Astrocyte (in vitro differentiated cells and primary cell): ENCODE measurements at regions not wholly inside any gene's neighbourhood (a gene's known extent, or its start where the extent isn't known, plus 50 kb on each side); places are given as distances from the start of the nearest gene placed in this dataset.

Experiments used
- DNase-seq: peaks from one replicate; pipeline ENCODE4 v3.0.0-alpha.2; 2010; ENCODE audit warnings: low read depth
- FAIRE-seq: peaks from 2 replicates; lab custom pipeline; 2011; peaks lifted over from hg19 to GRCh38; lab: Jason Lieb, UNC
- H2AFZ ChIP-seq: 2 replicates; pipeline ENCODE4 v1.6.0; 2012; ENCODE audit warnings: low read depth, low read length, inconsistent platforms
- H3K27ac ChIP-seq: 2 replicates; pipeline ENCODE4 v1.5.1; 2011; ENCODE audit warnings: low read depth, low read length, inconsistent platforms
- H3K27me3 ChIP-seq: 2 replicates; pipeline ENCODE4 v1.6.0; 2011; ENCODE audit warnings: low read length, inconsistent platforms; ENCODE audit not compliant: insufficient read depth
- H3K36me3 ChIP-seq: 2 replicates; pipeline ENCODE4 v1.5.1; 2011; ENCODE audit warnings: low read length, inconsistent platforms; ENCODE audit not compliant: insufficient read depth
- H3K4me1 ChIP-seq: 2 replicates; pipeline ENCODE4 v1.5.1; 2011; ENCODE audit warnings: low read length, inconsistent platforms; ENCODE audit not compliant: insufficient read depth
- H3K4me2 ChIP-seq: 2 replicates; pipeline ENCODE4 v1.6.0; 2012; ENCODE audit warnings: low read length, inconsistent platforms
- H3K4me3 ChIP-seq: 2 replicates; pipeline ENCODE4 v1.5.1; 2011; ENCODE audit warnings: low read depth, mild to moderate bottlenecking, low read length, inconsistent platforms; ENCODE audit not compliant: insufficient read depth
- H3K79me2 ChIP-seq: 2 replicates; pipeline ENCODE4 v1.6.0; 2012; ENCODE audit warnings: mild to moderate bottlenecking, low read length, inconsistent platforms; ENCODE audit not compliant: insufficient read depth
- H3K9ac ChIP-seq: 2 replicates; pipeline ENCODE4 v1.6.0; 2012; ENCODE audit warnings: mild to moderate bottlenecking, low read length, inconsistent platforms
- H3K9me3 ChIP-seq: 2 replicates; pipeline ENCODE4 v1.5.1; 2012; ENCODE audit warnings: low read depth, mild to moderate bottlenecking, low read length, inconsistent platforms; ENCODE audit not compliant: insufficient read depth
- H4K20me1 ChIP-seq: 2 replicates; pipeline ENCODE4 v1.6.0; 2012; ENCODE audit warnings: low read length, inconsistent platforms; ENCODE audit not compliant: insufficient read depth
- H3K27ac Mint-ChIP-seq: one replicate; pipeline ENCODE4 v1.8.0; 2021; ENCODE audit warnings: mild to moderate bottlenecking, mixed read lengths; ENCODE audit not compliant: unreplicated experiment
- H3K27me3 Mint-ChIP-seq: one replicate; pipeline ENCODE4 v1.8.0; 2021; ENCODE audit warnings: low read depth, mixed read lengths; ENCODE audit not compliant: unreplicated experiment
- H3K36me3 Mint-ChIP-seq: one replicate; pipeline ENCODE4 v1.8.0; 2021; ENCODE audit warnings: low read depth, mixed read lengths; ENCODE audit not compliant: unreplicated experiment
- H3K4me1 Mint-ChIP-seq: one replicate; pipeline ENCODE4 v1.8.0; 2021; ENCODE audit warnings: low read depth, mixed read lengths; ENCODE audit not compliant: unreplicated experiment
- H3K4me3 Mint-ChIP-seq: one replicate; pipeline ENCODE4 v1.8.0; 2021; ENCODE audit warnings: mild to moderate bottlenecking, moderate library complexity, mixed read lengths; ENCODE audit not compliant: unreplicated experiment
- H3K9me3 Mint-ChIP-seq: one replicate; pipeline ENCODE4 v1.8.0; 2021; ENCODE audit warnings: mild to moderate bottlenecking, mixed read lengths; ENCODE audit not compliant: unreplicated experiment
- EZH2 ChIP-seq: IDR thresholded peaks from 2 replicates; pipeline ENCODE4 v1.6.1; 2012; ENCODE audit warnings: mild to moderate bottlenecking, low read length, inconsistent platforms; ENCODE audit not compliant: insufficient read depth
- TF ChIP-seq, protein P1 (sequence below): IDR thresholded peaks from 2 replicates; pipeline ENCODE4 v1.5.1; 2011; ENCODE audit warnings: low read depth, mild to moderate bottlenecking, inconsistent platforms, low read length, moderate library complexity; ENCODE audit not compliant: insufficient read depth

- Histone ChIP-seq H3K36me3 (no peaks in the 10 kb centered on the region), H3K9ac (no peak overlapping the region), H2AFZ (no peak overlapping the region), H3K4me3 (no peak overlapping the region), H3K27ac (no peak overlapping the region), H4K20me1 (no peaks in the 10 kb centered on the region), H3K4me1 (peaks cover 27% of the 10 kb centered on the region), H3K4me2 (no peak overlapping the region), H3K79me2 (no peaks in the 10 kb centered on the region), H3K27me3 (no peaks in the 10 kb centered on the region), H3K9me3 (no peaks in the 10 kb centered on the region)
- Mint-ChIP-seq H3K36me3 (no peaks in the 10 kb centered on the region), H3K4me1 (peaks cover 27% of the 10 kb centered on the region), H3K9me3 (peaks cover 1% of the 10 kb centered on the region), H3K27ac (no peak overlapping the region), H3K27me3 (no peaks in the 10 kb centered on the region), H3K4me3 (no peak overlapping the region)
- no peak for DNase-seq
- TF ChIP-seq EZH2 = no peak
- TF ChIP-seq, protein P1, sequence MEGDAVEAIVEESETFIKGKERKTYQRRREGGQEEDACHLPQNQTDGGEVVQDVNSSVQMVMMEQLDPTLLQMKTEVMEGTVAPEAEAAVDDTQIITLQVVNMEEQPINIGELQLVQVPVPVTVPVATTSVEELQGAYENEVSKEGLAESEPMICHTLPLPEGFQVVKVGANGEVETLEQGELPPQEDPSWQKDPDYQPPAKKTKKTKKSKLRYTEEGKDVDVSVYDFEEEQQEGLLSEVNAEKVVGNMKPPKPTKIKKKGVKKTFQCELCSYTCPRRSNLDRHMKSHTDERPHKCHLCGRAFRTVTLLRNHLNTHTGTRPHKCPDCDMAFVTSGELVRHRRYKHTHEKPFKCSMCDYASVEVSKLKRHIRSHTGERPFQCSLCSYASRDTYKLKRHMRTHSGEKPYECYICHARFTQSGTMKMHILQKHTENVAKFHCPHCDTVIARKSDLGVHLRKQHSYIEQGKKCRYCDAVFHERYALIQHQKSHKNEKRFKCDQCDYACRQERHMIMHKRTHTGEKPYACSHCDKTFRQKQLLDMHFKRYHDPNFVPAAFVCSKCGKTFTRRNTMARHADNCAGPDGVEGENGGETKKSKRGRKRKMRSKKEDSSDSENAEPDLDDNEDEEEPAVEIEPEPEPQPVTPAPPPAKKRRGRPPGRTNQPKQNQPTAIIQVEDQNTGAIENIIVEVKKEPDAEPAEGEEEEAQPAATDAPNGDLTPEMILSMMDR = no peak
- no peak for FAIRE-seq
Observed at GRCh38 chr6:144952456-144953240, 667.5 kb downstream of the UTRN start.

DNA sequence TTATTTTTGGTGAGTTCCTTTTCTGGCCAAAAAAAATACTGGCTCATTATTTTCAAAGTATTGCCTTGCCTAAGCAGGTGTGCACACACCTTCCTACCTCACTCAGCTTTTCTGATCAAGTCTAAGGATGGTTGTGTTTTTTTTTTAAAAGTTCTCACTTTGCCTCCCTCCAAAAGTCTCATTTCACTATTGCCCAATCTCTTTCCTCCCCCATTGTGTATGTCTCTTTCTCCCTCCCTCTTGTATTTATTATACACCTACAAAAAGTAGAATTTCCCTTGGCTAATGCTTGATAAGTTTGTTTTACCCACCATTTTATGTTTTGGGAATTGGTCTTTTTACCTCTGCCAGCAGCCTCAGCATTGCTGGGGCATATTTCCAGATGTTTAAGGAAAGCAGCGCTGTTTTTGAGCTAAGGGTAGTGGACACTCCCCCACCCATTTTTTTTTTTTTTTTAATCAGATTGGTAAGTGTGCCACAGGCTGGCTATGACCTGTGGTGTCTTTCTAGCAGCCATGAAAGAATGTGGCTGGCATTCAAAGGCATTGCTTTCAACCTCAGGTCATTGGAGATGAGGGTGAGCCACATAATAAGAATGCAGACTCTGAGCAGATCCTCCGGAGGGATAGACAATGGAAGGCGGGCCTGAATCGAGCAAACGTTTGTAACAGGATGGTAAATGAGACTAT is 668.6 kb downstream of the UTRN start:
- Histone ChIP-seq H4K20me1 (no peaks in the 10 kb centered on the region), H3K27me3 (no peaks in the 10 kb centered on the region), H3K9me3 (no peaks in the 10 kb centered on the region), H3K4me2 (peak overlapping the region; percentile 50), H2AFZ (peak overlapping the region; percentile 81), H3K79me2 (no peaks in the 10 kb centered on the region), H3K36me3 (no peaks in the 10 kb centered on the region), H3K4me3 (no peak overlapping the region), H3K27ac (peak overlapping the region; percentile 43), H3K9ac (peak overlapping the region; percentile 31), H3K4me1 (peaks cover 27% of the 10 kb centered on the region)
- DNase-seq = peak; percentile 90
- Mint-ChIP-seq H3K9me3 (peaks cover 1% of the 10 kb centered on the region), H3K4me1 (peaks cover 27% of the 10 kb centered on the region), H3K4me3 (no peak overlapping the region), H3K36me3 (no peaks in the 10 kb centered on the region), H3K27ac (peak overlapping the region; percentile 81), H3K27me3 (no peaks in the 10 kb centered on the region)
- no peak for TF ChIP-seq EZH2
- TF ChIP-seq, protein P1 = no peak
- peak; percentile 86 for FAIRE-seq

DNA sequence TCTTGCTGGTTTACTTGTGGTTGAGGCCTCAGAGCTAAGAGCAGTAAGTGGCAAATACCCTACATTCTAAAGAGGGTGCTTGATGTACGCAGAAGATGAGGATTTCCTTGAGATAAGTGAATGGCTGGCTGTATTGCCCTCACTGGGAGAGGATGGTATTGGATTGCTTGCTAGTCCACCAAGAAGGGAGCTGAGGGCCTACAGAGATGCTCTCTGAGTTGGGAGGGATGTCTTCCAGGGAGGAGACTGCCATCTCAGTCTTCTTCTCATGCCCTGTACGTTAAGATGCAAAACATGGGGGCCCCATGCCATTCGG is 669.1 kb downstream of the UTRN start:
- FAIRE-seq (no peak), DNase-seq (no peak)
- H3K36me3 ChIP-seq = no peaks in the 10 kb centered on the region
- Mint-ChIP-seq H3K4me3 (no peak overlapping the region), H3K4me1 (peaks cover 27% of the 10 kb centered on the region), H3K9me3 (peaks cover 1% of the 10 kb centered on the region), H3K36me3 (no peaks in the 10 kb centered on the region), H3K27ac (peak overlapping the region; percentile 81), H3K27me3 (no peaks in the 10 kb centered on the region)
- H3K27ac ChIP-seq = peak overlapping the region; percentile 43
- no peaks in the 10 kb centered on the region for H3K9me3 ChIP-seq
- no peaks in the 10 kb centered on the region for H3K27me3 ChIP-seq
- peak overlapping the region; percentile 50 for H3K4me2 ChIP-seq
- peak overlapping the region; percentile 81 for H2AFZ ChIP-seq
- H3K4me1 ChIP-seq = peaks cover 27% of the 10 kb centered on the region
- H3K4me3 ChIP-seq = no peak overlapping the region
- H4K20me1 ChIP-seq = no peaks in the 10 kb centered on the region
- no peaks in the 10 kb centered on the region for H3K79me2 ChIP-seq
- peak overlapping the region; percentile 31 for H3K9ac ChIP-seq
- TF ChIP-seq EZH2 = no peak
- TF ChIP-seq, protein P1 = no peak
